ENCODE measurements at regions not wholly inside any gene's neighbourhood (a gene's known extent, or its start where the extent isn't known, plus 50 kb on each side); places are given as distances from the start of the nearest gene placed in this dataset.

DNA sequence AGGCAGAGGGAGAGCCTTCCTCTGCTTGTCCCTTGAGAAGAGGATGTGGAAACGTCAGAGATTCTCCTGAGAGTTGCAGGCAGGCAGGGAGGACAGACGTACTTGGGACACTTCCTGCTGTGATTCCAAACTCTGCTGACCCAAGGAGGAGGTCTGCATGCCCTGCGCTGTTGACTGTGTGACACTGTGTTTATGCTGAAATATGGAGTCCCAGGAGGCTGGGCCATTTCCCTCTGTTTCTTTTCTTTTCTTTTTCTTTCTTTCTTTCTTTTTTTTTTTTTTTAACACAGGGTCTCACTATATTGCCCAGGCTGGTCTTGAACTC is 63.5 kb upstream of the BHLHE23 start:
- no peak for DNase-seq (ENCODE audit: low read depth)

DNA sequence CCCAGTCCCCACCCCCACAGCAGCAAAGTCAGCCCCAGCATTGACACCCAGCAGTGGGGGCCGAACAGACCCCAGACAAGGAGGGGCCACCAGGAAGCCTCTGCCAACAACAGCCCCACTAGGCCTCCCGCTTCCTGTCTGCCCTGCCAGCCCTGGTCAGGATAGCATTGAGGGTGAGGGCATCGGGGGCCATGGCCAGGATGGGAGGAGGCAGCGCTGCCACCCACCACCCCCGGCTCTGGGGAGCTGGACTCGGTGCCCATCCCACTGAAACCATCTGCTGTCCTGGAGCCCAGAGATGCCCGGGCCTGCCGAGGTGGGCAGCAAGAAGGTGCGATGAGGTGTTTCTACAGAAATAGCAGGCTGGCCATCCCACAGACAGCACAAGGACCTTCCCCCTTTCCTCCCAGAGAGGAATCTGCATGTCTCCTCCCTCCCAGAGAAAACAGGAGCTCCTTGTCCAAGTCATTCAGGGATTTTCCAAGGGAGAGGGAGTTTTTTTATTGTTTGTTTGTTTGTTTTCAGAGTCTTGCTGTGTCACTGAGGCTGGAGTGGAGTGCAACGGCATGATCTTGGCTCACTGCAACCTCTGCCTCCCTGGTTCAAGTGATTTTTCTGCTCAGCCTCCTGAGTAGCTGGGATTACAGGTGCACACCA is 62.1 kb upstream of the BHLHE23 start:
- DNase-seq (ENCODE audit: low read depth) = no peak

DNA sequence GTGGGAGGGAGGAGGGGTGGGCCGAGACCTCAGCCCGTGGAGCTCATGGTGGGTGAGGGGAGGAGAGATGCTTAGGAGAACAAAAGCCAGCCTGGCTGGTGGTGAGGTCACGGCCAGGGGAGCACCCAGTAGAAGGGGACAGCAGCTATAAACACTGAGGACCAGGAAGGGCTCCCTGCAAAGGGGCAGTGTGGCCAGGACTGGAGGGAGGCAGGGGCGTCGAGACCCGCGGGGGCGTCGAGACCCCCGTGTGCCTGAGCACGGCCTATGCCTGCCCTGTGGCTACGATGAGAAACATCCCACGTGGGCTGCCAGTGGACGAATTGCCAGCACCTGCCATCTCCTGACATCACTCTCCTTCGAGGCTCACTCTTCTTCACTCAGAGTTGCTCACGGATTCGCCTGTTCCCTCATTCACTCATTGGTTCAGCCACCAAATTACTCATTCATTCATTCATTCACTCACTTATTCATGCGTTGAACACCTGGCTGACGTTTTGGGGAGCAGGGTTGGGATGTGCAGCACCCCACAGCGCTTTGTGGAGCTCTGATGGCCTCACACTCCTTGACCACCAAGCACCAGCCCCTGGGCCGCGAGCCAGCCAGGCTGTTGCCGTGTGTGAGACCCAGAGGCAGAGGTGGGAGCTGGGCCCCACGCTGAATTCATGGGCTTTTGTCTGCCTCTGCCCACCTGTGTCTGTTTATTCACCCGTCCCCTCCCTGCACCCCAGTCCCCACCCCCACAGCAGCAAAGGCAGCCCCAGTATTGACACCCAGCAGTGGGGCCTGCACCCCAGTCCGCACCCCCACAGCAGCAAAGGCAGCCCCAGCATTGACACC is 61.2 kb upstream of the BHLHE23 start:
- DNase-seq (ENCODE audit: low read depth) = no peak

DNA sequence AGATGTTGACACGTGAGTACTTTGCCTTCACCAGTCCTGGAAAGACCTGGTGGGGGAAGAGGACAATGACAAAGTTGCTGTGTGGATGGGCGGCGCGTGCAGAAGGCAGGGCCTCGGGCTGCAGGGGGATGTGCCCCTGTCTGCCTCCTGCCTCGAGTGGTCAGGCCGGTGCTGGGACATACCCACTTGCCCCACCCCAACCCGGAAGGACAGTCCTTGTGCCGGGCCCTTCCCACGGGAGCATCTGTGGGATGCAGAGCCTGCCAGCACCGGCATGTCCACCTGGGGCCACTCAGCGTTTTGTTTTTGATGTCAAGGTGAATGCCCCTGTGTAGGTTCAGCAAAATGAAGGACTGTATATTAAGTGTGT is 60.5 kb upstream of the BHLHE23 start:
- no peak for DNase-seq (ENCODE audit: low read depth)

DNA sequence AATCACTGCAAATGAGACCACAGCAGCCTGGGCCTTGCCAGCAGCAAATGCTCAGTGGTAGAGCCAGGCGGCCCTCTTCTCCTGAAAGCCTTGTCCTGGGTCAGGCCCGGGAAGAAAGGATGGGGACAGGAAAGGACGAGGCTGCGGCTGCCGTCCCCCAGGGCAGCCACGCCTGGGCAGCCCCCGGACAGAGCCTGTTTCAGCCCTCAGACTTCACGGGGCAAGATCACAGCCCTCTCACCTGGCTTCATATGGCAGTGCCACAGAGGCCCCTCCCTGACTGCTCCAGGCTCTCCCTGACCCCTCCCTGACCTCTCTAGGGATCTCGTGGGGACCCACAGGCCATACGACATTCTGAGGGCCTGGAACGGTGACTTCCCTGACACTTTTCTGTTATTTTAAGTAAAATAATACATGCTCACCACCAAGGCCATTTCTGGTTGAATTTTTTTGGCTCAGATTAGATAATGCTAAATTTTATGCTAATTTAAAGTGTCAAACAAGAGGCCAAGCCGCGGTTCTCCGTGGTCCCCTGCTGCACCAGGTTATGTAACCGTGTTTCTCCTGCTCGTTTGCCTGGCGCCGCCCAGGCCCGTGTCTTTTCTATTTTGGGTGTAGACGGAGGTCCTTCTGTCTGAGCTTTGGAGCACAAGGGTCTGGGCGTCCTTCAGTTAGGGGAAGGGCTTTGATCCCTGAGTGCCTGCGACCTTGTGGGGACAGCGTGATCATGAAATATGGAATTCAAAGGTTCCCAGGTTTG is 59.9 kb upstream of the BHLHE23 start:
- no peak for DNase-seq (ENCODE audit: low read depth)

DNA sequence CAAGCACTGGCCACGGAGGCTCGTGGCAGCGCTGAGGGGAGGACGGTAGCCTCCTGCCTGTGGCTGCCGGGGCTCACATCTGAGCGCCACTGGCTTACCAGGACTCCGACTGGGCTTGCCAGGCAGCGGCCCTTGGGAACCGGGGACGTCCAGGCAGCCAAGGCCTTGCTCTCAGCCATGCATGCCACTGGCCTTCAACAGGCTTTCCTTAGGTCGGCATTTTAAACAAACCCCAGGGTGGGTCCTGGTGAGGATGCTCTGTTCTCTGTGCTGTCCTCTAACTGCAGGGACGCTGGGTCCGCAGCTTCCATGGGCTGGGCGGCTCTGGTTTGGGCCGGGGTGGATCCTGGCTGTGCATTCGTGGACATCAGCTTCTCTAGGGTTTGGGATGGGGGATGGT is 59.1 kb upstream of the BHLHE23 start:
- no peak for DNase-seq (ENCODE audit: low read depth)

DNA sequence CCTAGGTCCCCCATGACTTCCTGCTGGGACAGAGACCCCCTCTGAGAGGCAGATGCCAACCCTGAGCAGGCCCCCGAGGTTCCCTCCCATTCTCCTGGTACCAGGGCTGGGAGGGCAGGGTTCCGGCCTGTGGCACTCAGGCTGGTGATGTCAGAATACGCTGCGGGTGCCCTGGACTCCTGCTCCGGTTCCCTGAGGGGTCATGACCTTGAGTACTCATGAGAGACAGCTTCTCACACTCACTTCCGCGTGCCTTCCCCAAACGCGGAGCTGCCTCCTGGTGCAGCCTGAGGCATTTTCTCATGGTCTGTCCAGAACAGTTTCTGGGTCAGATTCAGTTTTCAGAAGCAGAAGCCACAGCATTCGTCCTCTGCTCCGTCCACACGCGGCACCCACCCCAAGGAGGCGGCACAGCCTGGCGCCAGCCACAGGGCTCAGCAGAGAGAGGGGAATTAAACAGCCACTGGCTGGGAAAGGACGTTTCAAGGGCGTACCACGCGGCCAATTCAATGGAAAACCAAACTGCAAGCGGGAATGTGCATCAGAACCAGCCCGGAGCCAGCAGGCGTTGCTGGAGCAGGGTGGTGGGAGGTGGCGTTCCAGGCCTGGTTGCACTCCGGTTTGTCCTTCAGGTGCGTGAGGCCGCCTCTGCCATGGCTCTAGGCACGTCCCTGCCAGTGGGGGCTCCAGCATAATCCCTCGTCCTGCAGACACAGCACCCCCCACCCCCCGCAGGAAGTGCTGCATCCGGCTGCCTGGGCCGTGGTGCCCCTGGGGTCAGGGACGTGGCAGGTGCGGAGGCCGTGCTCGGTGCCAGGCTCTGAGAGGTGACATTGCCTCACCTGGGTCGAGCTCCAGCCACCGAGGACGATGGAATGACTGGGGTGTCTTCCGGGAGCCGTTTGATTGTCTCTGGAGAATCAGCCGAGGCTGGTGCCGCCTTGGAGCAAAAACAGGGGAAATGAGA is 58.3 kb upstream of the BHLHE23 start:
- DNase-seq (ENCODE audit: low read depth) = no peak

DNA sequence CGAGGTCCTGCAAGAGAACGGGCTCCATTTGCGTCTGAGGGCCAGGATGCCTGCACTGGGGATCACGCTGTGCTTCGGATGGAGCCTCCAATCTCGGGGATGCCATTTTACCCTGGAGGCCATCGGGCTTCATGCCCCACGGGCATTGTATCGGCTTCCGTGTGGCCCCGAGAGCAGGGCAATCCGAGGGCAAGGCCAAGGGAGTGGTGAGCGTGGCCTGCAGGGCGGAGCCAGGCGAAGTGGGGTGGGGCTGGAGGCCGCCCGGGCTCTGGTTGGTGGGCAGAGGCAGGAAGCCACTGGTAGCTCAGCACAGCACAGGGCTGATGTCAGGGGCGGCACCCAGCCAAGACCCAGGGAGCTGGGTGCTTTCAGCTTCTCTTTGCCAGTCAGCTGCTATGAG is 57.5 kb upstream of the BHLHE23 start:
- no peak for DNase-seq (ENCODE audit: low read depth)

DNA sequence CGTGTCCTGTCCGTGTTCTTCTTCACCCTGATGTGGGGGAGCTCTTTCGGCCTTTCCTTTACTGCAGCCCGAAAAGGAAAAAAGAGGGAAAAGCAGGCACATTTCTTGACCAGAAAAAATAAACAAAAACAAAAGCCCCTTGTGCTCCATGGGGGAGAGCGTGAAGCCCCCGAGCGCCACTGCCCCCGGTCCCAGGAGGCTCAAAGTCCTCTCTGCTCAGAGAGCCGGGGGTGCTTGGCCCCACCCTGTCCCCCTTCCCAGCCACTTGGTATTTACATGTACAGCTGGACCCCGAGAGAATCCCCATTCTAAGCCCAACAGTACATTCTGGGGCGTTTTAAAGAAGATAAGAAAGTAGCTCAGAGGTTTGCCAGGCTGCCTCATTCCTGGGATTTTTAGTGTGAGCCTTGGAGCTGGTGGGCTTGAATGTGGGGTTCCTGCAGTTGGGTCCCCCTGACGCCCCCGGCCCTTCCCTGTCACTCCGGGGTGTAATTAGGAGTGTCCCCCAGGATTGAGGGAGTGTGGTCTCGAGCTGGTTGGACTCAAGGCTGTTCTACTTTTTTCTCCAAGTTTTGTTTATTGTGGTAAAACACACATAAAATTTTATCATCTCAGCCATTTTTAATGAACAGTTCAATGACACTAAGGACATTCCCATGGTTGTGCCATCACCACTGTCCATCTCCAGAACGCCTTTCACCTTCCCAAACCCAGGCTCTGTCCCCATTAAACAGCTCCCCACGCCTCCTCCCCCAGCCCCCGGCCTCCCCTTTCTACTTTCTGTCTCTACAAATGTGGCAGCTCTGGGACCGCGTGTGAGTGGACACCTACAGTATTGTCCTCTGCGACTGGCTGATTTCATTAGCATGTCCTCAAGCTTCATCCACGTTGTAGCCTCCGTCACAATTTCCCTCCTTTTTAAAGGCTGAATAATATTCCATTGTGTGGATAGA is 55.7 kb upstream of the BHLHE23 start:
- no peak for DNase-seq (ENCODE audit: low read depth)

DNA sequence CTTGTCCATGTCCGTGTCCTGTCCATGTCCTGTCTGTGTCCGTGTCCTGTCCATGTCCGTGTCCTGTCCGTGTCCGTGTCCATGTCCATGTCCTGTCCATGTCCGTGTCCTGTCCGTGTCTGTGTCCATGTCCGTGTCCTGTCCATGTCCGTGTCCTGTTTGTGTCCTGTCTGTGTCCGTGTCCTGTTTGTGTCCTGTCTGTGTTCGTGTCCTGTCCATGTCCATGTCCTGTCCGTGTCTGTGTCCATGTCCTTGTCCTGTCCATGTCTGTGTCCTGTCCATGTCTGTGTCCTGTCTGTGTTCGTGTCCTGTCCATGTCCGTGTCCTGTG is 55.0 kb upstream of the BHLHE23 start:
- no peak for DNase-seq (ENCODE audit: low read depth)

DNA sequence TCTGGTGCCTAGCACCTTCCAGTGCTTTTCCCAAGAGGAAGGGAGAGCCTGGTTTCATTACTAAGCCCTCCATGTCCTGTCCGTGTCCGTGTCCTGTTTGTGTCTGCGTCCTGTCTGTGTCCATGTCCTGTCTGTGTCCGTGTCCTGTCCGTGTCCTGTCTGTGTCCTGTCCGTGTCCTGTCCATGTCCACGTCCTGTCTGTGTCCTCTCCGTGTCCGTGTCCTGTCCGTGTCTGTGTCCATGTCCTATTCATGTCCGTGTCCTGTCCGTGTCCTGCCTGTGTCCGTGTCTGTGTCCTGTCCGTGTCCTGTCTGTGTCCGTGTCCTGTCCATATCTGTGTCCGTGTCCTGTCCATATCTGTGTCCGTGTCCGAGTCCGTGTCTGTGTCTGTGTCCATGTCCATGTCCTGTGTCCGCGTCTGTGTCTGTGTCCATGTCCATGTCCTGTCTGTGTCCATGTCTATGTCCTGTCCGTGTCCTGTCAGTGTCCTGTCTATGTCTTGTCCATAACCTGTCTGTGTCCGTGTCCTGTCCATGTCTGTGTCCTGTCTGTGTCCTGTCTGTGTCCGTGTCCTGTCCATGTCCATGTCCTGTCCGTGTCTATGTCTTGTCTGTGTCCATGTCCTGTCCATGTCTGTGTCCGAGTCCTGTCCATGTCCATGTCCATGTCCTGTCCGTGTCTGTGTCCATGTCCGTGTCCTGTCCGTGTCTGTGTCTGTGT is 54.4 kb upstream of the BHLHE23 start:
- DNase-seq (ENCODE audit: low read depth) = no peak

DNA sequence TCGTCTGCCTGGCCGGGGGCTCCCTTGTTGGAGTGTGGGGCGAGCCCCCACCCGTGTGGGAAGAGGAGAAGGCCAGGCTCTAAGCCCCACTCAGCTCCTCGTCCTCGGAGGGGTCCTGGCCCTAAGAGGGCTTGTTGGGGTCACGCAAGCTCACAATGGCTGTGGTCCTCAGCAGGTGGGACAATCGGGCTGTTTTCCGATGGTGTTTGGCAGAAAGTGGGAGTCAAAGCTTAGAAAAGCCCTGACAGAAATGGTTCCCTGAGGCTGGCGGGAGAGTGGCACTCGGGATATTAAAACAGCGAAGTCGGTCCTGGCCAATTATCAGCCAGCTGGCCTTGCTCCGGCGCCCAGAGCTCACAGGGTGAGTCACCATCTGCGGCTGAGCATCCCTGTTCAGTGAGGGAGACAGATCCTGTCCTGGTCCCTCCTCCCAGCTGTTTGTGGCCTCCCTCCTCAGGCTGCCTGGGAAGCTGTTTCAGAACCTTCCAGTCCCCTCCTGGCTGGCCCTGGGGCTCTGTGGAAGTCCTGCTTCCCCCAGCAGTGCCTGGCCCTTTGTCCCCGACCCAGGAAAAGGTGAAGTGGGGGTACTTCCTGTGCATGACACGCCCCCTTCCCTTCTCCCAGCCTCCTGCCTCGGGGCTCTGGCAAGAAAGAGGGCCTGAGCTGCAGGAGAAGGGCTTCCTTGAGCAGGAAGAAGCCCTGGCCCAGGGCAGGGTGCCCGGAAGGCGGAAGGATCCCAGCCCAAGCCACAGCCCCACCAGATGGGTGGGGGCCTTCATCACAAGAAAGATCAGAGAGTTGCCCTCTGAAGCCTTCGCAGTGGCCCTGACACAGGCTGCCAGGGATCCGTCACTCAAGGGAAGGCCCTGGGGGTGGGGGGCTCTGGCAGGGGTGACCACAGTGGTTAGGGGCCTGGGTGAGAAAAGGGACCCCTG is 53.6 kb upstream of the BHLHE23 start:
- no peak for DNase-seq (ENCODE audit: low read depth)

DNA sequence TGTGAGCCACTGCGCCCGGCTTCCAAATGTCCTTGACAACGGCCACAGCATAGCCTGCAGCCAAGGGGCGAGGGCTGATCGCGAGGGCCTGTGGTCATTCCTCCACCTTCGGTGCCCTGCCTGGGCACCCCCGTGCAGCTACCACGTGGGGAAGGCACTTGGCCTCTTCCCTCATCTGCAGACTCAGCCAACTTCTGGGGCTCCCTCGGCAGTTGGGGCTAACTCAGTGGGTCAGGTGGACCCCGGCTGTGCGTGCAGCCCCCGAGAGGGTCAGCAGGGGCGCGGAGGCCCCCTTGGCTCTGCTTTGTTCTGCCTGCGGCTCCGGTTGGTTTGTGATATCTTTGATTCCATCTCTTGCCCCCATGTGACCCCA is 52.9 kb upstream of the BHLHE23 start:
- DNase-seq (ENCODE audit: low read depth) = no peak

DNA sequence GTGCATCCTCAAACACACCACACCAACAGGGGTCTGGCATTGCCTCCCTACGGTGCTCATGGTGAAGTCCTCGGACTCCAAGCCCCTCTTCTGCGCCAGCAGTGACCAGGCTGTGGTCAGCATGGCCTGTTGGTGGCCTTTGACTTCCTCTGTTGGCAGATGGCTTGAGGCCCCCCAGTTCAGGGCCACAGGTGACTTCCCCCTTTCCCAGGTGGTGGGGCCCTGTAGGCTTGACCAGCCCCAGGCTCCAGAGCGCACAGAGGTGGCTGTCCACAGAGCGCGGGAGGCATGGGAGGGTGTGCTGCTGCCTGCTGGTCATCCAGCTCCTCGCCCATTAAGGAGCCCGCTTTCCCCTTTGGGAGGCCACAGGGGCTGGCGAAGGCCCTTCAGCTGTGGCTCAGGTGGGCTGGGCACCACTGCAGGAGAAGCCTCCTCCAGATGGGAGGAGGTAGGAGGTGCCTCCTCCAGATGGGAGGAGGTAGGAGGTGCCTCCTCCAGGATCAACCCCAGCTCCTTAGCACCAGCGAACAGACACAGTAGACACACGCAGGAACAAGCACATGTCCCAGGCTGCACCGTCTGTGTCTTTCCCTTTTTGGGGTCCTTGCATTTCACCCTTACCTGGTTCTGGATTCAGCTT is 52.1 kb upstream of the BHLHE23 start:
- DNase-seq (ENCODE audit: low read depth) = no peak

DNA sequence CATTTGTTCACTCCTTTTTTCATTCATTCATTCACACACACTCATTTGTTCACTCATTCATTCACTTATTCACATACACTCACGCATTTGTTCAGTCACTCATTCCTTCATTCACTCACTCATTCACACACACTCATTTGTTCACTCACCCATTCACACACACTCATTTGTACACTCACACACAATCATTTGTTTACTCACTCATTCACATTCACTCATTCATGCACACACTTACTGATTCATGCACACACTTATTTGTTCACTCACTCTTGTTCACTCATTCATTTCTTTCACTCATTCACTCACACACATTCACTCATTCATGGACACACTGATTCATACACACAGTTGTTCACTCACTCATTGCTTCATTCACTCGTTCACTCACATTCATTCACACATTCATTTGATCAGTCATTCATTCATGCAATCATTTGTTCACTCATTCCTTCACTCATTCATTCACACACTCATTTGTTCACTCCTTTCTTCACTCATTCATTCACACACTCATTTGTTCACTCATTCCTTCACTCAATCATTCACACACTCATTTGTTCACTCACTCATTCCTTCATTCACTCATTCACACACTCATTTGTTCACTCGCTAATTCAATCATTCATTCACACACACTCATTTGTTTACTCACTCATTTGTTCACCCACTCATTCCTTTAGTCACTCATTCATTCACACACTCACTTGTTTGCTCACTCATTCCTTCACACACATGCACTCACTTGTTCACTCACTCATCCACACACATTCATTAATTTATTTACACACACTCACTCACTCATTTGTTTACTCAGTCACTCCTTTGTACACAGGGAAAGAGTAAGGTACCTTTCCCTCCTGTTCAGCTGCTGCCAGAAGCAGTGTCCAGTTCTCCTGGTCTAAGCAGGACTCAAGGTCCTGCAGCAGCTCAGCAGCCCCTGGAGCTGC is 50.7 kb upstream of the BHLHE23 start:
- no peak for DNase-seq (ENCODE audit: low read depth)

DNA sequence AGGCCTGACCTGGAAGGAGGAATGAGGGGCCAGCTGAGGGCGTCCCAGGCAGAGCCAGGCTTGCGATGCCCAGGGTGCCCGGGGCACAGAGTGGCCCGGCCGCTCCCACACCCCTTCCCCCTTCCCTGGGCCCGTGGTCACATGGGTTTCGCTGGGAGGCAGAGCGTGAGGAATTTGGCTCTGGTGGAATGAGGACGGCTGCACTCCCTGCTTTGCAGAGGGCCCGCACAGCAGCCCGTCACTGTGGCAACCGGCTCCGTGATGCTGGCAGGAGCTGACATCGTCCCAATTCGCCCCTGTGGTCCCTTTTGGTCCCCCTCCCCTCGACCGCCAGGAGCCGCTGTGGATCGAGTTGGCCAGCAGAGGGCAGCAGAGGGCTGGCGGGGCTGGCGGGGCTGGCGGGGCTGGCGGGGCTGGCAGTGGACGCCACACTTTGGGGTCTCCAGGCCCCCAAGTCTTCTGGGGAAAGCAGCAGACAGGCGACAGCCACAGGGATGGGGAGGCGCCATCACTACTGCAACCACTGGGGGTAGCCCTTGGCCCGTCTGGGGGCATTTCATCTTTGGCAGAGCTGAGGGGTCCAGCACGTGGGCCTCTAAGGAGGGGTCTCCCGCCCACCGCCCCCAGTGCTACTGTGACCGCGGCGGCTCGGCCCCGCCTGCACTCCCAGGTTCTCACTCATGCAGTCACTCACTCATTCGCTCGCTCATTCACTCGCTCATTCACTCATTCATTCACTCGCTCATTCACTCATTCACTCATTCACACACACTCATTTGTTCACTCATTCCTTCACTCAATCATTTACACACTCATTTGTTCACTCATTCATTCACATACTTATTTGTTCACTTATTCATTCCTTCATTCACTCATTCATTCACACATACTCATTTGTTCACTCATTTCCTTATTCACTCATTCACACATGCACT is 49.7 kb upstream of the BHLHE23 start:
- no peak for DNase-seq (ENCODE audit: low read depth)
